NCI-H2107 treated with DMSO at 0.1 percent for 48 hours (cell line): ENCODE measurements at regions not wholly inside any gene's neighbourhood (a gene's known extent, or its start where the extent isn't known, plus 50 kb on each side); places are given as distances from the start of the nearest gene placed in this dataset.

Experiments used
- DNase-seq: peaks from one replicate; lab custom pipeline; 2025; ENCODE audit not compliant: unreplicated experiment; lab: John Stamatoyannopoulos, UW

GRCh38 chr4:187942968-187943367 is 52.6 kb upstream of the ZFP42 start:
- DNase-seq: no peak

GRCh38 chr4:187944179-187944578 is 51.4 kb upstream of the ZFP42 start:
- no peak for DNase-seq
